A673 (cell line): ENCODE measurements at regions not wholly inside any gene's neighbourhood (a gene's known extent, or its start where the extent isn't known, plus 50 kb on each side); places are given as distances from the start of the nearest gene placed in this dataset.

Source experiments
- CTCF ChIP-seq: fragments of 300-800, 200-600 bp; sonication (generic); conservative IDR thresholded peaks from 2 replicates; pipeline ENCODE4 v1.5.1; 2017; ENCODE audit warnings: low read depth, mild to moderate bottlenecking, antibody characterized with exemption, low read length, moderate library complexity, mixed read lengths
- EZH2 ChIP-seq: fragments of 200-600 bp; sonication (generic); IDR thresholded peaks from 2 replicates; pipeline ENCODE4 v1.6.1; 2017; ENCODE audit warnings: borderline replicate concordance, low read depth, mild to moderate bottlenecking, mixed read lengths, antibody characterized with exemption, low read length; ENCODE audit not compliant: poor library complexity, severe bottlenecking

GRCh38 chr5:158543539-158544387 is 556.0 kb downstream of the EBF1 start:
- TF ChIP-seq CTCF (no peak), EZH2 (no peak)
